ENCODE measurements at regions not wholly inside any gene's neighbourhood (a gene's known extent, or its start where the extent isn't known, plus 50 kb on each side); places are given as distances from the start of the nearest gene placed in this dataset.
A peak's percentile ranks its signal among the peaks of the same experiment; 100 is the strongest.
"Not testable (repeated sequence)": the region's sequence is repeated elsewhere in the genome, so short reads cannot be mapped to it uniquely, and the experiment has no call there.

DNA sequence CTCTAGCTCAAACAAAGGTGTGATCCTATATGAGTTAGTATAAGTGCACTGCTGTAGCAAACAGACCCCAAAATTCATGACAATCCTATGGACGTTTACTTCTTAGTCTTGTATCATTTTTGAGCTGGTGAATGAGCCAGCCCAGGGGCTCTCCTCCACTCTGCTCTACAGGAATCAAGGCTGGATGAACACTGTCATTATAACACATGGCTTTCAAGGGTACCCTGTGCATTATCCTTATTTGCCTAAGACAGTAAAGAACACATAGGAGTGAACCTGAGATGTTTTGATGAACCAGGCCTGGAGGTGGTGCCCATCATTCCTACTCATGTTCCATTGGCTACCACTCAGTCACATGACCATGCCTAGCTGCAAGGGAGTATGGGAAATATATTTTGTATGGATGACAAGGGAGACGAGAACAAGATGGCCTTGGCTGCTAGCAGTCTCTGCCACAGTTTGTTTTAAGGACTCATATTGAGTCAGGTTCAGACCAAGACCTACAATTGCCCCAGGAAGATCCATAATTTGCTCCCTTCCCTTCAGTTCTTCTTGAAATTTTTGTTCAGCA is 107.4 kb upstream of the HES1 start:
- DNase-seq, result no peak

DNA sequence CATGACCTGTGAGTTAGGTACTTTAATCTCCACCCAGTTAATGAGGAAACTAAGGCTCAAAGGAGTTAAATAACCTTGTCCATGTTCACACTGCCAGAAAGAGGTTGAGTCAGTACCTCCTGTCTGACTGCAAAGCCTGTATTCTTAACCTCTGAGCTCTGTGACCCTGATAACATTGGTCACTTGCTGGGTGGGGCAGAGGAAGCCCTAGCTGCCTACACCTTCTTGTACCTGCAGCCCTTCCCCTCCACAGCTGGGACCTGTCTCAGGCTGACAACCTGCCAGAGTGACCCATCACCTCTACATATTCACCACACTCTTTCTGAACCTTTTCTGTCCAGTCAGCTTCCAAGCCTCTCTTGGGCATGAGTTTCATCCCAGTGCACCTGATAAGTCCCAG is 106.1 kb upstream of the HES1 start:
- DNase-seq, result no peak

DNA sequence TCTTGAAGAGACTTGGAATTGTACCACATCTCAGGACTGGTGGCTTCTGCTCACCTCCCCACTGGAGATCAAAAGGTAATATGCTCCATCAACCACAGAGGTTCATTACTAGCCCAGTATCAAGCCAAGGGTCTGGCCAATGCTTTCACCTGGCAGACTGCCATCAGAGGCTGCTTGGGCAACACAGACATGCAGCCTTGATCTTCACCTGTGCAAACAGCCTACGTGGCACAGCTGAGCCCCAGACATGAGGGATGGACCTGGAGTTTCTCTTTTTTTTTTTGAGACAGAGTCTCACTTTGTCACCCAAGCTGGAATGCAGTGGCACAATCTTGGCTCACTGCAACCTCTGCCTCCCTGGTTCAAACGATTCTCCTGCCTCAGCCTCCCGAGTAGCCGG is 105.6 kb upstream of the HES1 start:
- no peak for DNase-seq

DNA sequence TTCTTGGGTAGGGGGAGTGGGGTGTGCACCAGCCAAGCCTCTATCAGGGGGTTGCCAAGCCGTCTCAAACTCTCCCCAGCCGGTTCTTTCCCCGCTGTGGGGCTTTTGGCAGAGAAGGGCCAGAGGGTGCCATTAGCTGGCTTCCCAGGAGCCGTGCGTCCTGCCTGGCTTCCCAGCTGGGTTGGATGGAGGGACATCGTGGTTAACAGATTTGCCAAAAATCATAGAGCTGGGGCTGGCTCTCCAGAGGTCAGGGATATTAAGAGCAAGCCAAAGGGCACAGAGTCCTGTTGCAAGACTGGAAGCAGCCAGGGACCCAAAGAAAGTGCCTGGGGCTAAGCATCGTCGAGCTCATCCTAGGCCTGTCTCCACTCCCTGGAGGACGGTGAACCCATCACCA is 104.6 kb upstream of the HES1 start:
- DNase-seq, result no peak

DNA sequence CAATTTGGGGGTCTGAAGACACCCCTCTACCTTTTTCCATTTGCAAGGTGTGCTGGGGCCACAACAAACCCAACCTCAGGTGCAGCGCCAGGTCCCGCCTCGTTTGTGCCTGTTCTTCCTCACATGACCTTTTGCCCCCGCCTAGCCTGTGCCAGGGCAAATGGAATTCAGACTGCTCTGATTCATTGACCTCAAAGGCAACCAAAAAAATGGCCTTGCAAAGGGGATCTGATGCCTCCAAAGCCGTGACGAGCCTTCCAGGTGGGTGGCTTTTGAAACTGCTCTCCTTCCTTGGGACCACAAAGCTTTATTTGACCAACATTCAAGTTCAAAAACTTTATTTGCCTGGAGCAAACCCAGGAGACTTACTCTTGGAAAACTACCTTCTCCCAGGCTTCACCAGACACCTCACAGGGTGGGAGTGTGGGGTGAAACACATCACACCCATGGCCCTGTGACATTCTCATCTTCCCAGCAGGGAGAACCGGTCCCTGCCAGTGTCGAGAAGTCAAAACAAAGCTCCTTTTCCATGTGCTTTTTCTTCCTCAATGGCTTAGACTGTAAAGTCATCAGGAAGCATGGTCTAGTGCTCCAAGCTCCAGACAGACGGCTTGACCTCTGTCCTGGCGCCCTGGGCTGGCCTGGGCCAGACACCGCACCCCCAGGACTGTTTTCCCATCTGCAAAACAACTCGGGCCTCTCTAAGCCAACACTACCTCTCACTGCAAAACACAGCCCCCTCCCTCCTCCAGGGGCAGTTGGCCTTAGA is 103.9 kb upstream of the HES1 start:
- DNase-seq, result no peak

DNA sequence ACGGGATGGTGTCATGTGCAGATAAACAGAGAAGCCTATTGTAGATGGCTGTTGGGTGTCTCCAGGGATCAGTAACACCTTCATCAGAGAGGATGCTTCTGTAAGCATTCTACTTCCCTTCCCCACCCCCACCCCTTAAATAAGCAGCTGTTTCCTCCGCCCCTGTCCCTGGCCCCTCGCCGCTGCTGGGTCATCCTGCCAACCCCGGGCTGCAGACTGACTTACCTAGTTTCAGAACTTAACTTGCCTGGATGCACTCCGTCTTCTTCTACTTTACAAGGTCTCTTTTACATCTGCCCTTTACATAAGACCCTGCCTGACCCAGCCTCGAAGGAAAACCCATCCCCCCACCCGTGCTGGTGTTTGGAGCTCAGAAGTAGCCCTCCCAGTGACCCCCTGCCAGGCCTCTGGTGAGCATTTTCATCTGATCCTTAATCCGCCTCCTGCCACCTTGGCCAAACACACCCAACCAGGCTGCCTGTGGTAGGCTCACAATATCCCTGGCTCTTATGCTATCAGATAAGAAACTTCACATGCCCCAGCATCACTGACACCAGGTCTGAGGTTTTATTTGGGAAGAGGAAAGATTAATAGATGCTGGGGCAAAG is 103.0 kb upstream of the HES1 start:
- peak; percentile 35 for DNase-seq

DNA sequence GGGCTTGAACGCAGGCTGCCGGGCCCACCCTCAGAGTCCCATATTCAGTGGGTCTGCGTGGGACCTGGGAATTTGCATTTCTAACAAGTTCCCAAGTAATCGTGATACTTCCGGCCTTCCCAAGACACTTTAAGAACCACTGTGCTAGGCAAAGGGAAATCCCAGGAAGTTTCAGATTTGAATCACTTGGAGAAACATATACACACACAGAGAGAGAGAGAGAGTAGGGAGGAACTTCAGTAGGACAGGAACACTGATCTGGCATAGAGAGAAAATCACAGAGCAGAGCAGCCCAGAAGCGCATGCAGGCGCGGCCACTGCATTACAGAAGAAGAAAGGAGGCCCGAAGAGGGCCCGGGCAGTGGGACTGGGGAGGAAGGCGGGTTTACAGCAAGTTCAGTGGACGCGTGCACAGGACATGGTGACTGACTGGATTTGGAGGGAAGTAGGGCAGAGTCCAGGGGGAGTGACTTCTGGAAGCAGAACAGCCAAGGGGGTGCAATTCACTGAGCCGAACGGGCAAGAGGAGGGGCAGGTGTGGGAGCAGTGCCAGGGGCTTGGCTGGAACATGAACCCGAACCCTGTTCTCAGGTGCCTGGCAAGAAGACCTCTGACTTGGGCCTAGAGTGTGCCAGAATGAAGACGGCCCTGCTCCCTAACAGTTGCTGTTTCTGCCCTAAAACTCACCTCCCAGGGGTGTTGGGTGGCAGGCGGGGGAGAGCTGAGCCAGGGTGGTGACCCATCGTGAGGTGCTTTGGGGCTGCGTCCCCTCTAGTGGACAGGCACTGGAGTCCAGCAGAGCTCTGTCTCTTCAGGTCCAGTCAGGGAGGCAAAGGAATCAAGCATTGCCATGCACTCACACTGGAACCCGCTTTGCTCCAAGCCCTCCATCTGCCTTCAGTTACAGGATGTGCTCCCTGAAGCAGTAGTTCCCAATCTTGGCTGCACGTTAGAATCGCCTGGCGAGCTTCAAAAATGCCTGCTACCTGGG is 101.3 kb upstream of the HES1 start:
- no peak for DNase-seq

DNA sequence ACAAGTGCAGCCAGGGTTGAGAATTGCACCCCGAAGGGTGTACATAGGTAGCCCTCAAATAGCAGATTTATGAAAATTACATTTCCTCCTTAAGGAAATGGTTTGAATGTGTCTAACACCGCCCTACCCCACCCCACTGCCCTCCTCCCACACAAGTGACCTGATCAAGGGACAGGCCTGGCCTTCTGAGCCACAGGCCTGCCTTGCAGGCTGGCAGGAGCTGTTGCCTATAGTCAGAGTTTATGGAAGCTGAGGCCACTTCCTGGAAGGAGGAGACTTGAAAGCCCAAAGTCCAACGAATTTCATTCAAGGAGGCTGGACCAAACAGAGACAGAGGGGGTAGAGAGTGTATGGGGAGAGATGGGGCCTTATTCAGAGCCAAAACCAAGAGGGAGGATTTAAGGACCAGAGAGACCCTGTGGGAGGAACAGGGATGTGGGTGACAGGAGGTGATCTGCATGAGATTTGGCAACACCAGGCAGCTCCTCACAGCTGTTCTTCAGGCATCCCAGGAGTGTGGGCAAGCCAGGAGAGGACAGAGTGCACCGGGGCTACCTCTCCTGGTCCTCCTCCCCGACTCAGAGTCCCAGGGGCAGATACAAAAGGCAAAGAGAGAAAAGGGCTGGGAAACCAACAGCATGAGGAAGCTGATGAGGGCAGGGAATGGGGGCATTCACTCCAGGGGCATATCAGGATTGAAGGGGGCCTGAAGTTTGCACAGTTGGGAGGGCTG is 100.4 kb upstream of the HES1 start:
- no peak for DNase-seq

DNA sequence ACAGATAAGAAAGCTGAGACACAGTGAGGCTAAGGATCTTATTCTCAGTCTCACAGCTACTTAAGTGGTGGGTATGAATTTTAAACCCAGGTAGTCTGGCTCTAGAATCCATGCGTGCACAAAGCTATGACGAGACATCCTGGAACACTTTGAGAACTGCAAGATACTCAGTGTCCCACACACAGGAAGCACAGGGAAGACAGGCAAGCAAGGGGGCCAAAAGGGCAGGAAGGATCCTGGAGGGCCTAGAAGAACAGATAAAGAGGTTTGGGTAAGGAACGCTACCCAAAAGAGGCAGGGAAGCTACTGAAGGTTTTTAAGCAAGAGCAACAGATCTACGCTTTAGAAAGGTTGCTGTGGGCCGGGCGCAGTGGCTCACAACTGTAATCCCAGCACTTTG is 99.1 kb upstream of the HES1 start:
- no peak for DNase-seq

DNA sequence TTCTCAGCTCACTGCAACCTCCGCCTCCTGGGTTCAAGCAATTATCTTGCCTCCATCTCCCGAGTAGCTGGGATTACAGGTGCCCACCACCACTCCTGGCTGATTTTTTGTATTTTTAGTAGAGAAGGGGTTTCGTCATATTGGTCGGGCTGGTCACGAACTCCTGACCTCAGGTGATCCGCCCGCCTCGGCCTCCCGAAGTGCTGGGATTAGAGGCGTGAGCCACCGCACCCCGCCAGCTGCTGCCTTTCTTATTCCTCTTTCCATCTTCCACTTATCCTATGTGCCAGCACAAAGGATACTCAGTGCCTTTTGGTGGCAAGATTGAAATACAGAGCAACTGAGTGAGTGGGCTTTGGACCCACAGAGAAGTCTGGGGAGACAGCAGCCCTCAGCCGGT is 97.6 kb upstream of the HES1 start:
- DNase-seq, result not testable (repeated sequence)

DNA sequence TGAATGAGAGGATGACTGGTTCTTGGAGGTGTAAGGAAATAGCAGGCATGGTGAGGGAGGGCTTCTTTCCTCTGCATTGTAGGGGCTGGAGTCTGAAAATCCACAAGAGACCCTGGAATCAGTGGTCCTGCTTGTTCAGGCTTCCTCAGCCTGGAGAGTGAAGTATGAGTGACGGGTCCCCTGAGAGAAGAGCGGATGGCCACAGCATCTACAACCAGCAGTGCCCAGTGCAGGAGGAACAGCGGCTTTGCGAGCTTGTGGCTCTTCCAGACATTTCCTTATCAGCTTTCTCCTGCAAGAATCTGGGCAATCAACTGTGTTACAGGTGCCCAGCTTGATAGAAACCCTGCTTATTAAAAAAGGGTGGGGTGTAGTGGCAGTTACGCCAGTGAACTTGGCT is 97.0 kb upstream of the HES1 start:
- DNase-seq, result no peak

DNA sequence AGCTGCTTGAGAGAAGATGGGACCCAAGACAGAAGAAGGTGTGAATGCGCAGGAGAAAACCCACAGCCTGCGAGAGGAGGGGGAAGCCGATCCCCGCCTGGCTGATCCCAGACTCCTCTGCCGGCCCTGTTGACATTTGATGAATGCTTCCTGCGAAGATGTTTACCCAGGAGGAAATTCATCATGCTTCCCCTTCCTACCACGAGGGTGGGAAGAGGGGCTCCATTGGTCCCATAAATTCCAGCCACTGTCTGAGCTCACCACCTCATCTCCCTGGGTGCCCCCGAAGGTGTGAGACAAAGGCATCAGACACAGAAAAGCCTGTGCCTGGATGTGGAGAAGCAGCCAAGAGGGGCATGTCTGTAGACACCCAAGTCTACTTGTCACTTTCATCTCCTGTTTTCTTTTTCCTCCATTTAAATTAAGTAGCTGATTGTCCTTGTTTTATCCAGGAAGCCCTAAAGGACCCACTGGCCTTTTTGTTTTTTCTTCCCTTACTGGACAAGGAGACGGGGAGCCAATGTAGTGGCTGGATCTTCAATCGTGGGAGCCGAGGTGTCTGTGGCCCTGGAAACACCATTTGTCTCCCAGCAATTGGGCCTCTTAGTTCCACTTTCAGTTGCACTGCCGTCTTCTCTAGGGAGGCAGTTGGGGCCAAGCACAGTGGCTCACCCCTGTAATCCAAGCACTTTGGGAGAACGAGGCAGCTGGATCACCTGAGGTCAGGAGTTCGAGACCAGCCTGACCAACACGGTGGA is 95.3 kb upstream of the HES1 start:
- DNase-seq, result no peak

DNA sequence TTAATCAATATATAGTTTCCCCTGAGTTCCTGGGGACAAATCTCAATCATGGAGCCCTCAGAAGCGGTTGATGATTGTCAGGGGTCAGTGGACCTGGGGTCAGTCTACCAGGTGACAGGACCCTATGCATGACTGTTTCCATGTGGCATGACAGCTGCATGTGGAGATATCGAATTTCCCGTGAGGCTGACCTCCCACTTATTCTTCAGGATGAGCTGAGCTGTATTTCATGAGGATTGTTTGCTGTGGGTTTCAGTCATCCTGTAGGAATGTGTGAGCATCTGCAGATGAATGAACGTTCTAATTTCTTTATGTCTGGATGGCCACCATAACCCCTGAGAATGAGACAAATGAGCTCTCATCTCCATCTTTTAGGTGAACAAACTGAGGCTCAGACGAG is 93.0 kb upstream of the HES1 start:
- no peak for DNase-seq

DNA sequence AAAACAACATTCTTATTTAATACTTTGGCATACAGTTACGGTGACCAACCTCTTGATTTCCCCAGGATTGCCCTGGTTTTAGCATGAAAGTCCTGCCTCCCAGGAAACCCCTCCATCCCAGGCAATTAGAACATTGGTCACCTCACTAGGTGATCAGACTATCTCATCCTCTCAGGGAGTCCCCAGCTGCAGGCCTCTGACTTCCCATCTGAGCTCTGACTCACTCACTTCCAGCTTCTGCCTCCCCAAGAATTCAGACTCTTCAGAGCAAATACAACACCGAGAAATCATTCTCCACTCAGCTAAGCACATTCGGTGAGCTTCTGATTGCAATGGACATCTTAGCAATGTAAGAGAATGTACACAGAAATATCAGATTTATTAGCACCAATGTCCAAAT is 92.4 kb upstream of the HES1 start:
- no peak for DNase-seq

DNA sequence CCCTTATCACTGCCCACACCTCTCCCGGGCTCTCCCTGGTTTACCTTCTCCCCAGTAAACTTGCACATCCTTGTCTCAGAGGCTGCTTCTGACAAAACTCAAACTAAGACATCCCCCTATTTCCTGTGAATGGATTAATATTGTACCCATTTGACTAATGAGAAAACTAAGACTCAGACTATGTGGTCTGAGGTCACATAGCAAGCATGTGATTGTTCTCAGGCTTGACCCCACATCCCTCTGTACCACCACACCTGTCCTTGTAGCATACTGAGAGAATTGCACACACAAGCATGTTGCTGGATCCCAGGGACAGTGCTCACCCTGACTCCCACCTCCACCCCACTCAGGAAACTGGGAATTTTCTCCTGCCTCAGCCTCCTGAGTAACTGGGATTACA is 90.7 kb upstream of the HES1 start:
- no peak for DNase-seq

DNA sequence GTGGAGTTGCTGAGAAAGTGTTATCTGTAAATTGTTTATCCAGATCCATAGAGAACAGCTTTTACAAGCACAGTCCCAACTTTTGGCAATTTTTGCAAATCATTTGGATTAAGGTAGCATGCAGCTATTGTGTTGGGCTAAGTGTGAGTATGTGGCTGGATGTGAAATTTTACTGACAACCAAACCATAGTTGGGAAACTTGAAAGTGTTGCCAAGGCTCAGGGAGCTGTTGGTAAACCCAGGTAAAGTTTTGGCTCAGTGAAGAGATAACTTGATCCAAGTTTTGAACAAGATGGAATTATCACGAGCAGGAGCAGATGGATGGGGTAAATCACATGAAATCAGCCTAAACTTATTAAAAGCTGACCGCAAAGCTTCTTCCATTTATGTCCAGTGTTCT is 90.0 kb upstream of the HES1 start:
- no peak for DNase-seq

DNA sequence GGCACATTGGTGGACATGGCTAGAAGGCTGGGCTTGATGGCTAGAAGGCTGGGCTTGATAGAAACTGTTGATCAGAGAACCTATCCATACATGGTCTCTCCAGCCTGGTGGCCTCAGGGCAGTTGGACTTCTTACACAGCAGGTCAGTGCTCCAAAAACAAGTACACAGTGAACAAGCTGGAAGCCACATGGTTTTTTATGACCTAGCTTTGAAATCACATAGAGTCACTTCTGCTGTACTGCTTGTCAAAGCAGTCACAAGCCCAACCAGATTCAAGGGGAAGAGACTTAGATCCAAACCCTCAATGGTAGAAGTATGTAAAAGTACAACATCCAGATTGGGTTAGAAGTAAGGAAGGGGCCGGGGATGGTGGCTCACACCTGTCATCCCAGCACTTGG is 89.4 kb upstream of the HES1 start:
- no peak for DNase-seq

DNA sequence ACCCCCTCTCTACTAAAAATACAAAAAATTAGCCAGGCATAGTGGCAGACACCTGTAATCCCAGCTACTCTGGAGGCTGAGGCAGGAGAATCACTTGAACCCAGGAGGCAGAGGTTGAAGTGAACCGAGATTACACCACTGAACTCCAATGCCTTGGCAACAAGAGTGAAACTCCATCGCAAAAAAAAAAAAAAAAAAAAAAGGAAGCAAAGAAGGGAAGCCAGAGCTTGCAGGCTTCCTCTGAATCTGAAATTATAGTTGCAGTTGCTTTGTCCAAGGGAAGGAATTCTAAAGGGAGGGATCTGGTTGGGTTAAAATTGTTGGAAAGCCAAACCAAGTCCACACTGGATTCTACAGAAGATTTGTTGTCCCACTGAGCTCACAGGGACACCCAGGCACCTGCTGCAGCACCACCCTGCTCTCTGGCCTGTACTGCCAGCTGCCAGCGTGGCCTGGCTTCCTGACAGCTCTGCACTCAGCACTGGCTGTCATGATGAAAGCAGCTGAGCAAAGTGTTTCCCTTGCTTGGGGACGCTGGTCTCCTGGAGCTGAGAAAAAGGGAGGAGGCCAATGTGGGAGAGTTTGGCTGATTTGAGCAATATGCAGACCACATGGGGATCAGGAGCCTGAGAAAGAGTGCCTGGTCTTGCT is 88.8 kb upstream of the HES1 start:
- no peak for DNase-seq

DNA sequence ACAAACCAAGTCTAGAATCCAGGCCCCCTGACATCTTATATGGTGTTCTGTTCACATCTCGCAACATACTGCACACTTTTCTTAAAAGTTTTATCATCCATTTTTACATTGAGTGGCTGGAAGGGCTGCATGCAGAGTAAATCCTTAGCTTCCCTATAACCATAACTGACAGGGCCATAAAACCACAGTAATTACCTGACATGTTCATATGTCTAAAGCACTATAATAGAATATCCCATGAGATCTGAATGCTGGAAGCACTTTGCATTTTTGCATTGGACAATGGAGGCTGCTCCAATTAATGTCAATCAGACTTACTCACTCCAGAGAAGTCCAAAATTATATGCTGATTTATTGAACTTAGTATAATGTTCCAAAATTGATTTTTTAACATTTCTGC is 86.6 kb upstream of the HES1 start:
- no peak for DNase-seq

DNA sequence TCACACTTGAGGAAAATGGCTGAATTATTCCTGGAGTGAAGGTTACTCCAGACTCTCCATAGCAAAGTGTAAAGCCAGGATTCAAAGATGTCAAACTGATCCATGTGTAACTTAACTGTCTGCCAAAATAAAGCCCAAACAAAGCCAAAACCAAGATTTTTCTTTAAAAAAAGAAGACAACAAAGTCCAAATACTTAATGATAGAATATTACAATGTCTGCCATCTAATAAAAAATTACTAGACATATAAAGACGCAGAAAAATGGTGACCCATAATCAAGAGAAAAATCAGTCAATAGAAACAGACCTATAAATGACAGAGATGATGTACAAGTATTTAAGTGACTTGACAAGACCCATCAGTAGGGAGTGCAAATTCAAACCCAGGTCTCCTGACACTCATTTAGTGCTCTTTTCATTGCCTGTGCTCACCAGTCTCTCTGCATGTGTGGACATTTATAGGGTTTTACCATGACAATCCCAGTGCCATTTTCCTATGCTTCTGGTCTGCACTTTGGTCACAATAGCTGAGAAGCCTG is 85.1 kb upstream of the HES1 start:
- no peak for DNase-seq

Data from CD4-positive, alpha-beta T cell treated with Interleukin-15 for 1 hour (primary cell).